PC-9 (cell line): ENCODE measurements at regions not wholly inside any gene's neighbourhood (a gene's known extent, or its start where the extent isn't known, plus 50 kb on each side); places are given as distances from the start of the nearest gene placed in this dataset.

Experiments
- BruUV-seq: library from RNA; stranded (reverse); fragments of 400-500 nt; replicated peaks from 2 replicates; lab custom pipeline; 2021; lab: Mats Ljungman, UMichigan
- CTCF ChIA-PET: fragments of 300-600 bp; sonication (Branson Sonifier 250); formaldehyde crosslinking; loops from one replicate; lab custom pipeline; 2022; ENCODE audit warnings: antibody characterized with exemption; lab: Charles Lee
- POLR2A ChIA-PET: fragments of 300-600 bp; sonication (Branson Sonifier 250); formaldehyde crosslinking; loops from one replicate; lab custom pipeline; 2022; ENCODE audit warnings: antibody characterized with exemption; ENCODE audit not compliant: unreplicated experiment; lab: Charles Lee
- DNase-seq, 2 experiments: peaks; one replicate each; pipeline versions ENCODE4 v3.0.0 to v3.0.0-alpha.2; 2015 to 2022; ENCODE audit warnings: mixed read lengths in 1 of 2
- H2AFZ ChIP-seq: fragments of 200-600 bp; sonication (generic); 2 replicates; pipeline ENCODE4 v1.8.1; 2017; ENCODE audit warnings: antibody characterized with exemption
- H3F3A ChIP-seq: fragments of 200-600 bp; sonication (generic); 2 replicates; pipeline ENCODE4 v1.8.1; 2017; ENCODE audit warnings: antibody characterized with exemption, mild to moderate bottlenecking, low read depth; ENCODE audit not compliant: insufficient read depth
- H3K27ac ChIP-seq: fragments of 200-600 bp; sonication (generic); 2 replicates; pipeline ENCODE4 v1.6.1; 2016; ENCODE audit warnings: mixed run types
- H3K27me3 ChIP-seq: fragments of 200-600 bp; sonication (generic); 2 replicates; pipeline ENCODE4 v1.6.1; 2016; ENCODE audit warnings: low read depth, mixed run types; ENCODE audit not compliant: insufficient read depth
- H3K36me3 ChIP-seq: fragments of 200-600 bp; sonication (generic); 2 replicates; pipeline ENCODE4 v1.6.1; 2016; ENCODE audit warnings: low read depth, mixed run types
- H3K4me1 ChIP-seq: fragments of 200-600 bp; sonication (generic); replicated peaks from 2 replicates; pipeline ENCODE4 v1.6.1; 2016; ENCODE audit warnings: mixed run types; ENCODE audit not compliant: insufficient read depth
- H3K4me2 ChIP-seq: fragments of 200-600 bp; sonication (generic); 2 replicates; pipeline ENCODE4 v1.6.1; 2017; ENCODE audit warnings: mixed run types
- H3K4me3 ChIP-seq: fragments of 200-600 bp; sonication (generic); 2 replicates; pipeline ENCODE4 v1.6.1; 2016; ENCODE audit warnings: mixed run types
- H3K79me2 ChIP-seq: fragments of 200-600 bp; sonication (generic); 2 replicates; pipeline ENCODE4 v1.6.1; 2017; ENCODE audit warnings: low read depth, mixed run types
- H3K9me2 ChIP-seq: fragments of 200-600 bp; sonication (generic); 2 replicates; pipeline ENCODE4 v1.8.1; 2017; ENCODE audit warnings: mild to moderate bottlenecking; ENCODE audit not compliant: insufficient read depth
- H3K9me3 ChIP-seq: fragments of 200-600 bp; sonication (generic); 2 replicates; pipeline ENCODE4 v1.8.1; 2016; ENCODE audit warnings: low read depth; ENCODE audit not compliant: insufficient read depth
- H4K20me1 ChIP-seq: fragments of 200-600 bp; sonication (generic); 2 replicates; pipeline ENCODE4 v1.8.1; 2017; ENCODE audit not compliant: insufficient read depth
- CTCF ChIP-seq: fragments of 200-600 bp; sonication (generic); conservative IDR thresholded peaks from 2 replicates; pipeline ENCODE4 v1.6.1; 2017; ENCODE audit warnings: mixed run types, antibody characterized with exemption, mild to moderate bottlenecking, moderate library complexity
- EZH2 ChIP-seq: fragments of 200-600 bp; sonication (generic); IDR thresholded peaks from 2 replicates; pipeline ENCODE4 v1.8.0; 2017; ENCODE audit warnings: antibody characterized with exemption, low read depth
- intact Hi-C: fragments of 100-400 bp; cut with micrococcal nuclease; formaldehyde crosslinking; loops from one replicate; pipeline ENCODE4 v1.10.0; 2022; ENCODE audit not compliant: unreplicated experiment

DNA sequence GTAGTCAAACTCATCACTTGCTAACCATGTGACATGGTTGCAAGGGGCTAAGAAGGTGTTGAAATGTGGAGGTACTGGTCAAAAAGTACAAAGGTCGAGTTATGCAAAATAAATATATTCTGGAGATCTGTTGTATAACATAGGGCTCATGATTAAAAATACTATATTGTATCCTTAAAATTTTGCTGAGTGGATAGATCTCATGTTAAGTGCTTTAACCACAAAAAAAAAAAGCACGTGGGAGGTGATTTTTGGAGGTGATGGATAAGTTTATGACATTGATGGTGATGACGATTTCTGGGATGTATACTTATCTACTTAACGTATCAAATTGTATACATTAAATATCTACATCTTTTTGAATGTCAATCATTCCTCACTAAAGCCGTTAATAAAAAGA, 96.2 kb upstream of the PAPPA start:
- Histone ChIP-seq H3F3A (no peaks in the 10 kb centered on the region), H4K20me1 (no peaks in the 10 kb centered on the region), H3K4me2 (no peak overlapping the region), H2AFZ (no peak overlapping the region), H3K27ac (no peak overlapping the region), H3K79me2 (no peaks in the 10 kb centered on the region), H3K9me3 (no peaks in the 10 kb centered on the region; the same call in 1 of the 2 replicates), H3K4me3 (no peak overlapping the region), H3K9me2 (0 out of 2 replicates have a peak, but pooled peaks cover under 1% of the 10 kb centered on the region), H3K27me3 (no peaks in the 10 kb centered on the region), H3K36me3 (no peaks in the 10 kb centered on the region), H3K4me1 (no peaks in the 10 kb centered on the region)
- BruUV-seq: no TSS peak
- DNase-seq: no peak
- POLR2A ChIA-PET: no interaction called here
- CTCF ChIA-PET: no interaction called here
- intact Hi-C loops: no loop called here
- TF ChIP-seq EZH2 (no peak), CTCF (no peak)

DNA sequence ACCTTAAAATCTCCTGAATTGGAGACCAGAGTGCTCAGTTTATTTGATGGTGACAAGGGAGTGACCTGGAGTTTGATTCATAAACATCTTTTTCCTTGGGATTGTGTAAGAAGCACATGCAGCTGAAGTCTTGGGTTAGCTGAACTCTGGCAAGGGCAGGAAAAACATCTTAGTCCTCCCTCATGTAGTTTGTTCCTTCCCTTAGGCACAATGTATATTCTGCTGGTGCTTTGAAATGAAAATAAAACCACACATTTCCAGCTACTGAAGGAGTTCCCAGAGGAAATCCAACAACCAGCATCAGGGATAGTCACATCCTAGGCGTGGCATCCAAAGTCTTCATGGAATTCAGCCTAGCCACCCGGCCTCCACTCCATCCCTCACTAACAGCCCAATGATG, 95.2 kb upstream of the PAPPA start:
- TF ChIP-seq CTCF: no peak
- POLR2A ChIA-PET: no interaction called here
- CTCF ChIA-PET: interaction anchor here (0.7 kb wide), 1 partner anchor 882 kb away, joined by 9 read pairs; no protein-coding TSS in a partner anchor
- no peak overlapping the region for H3K4me2 ChIP-seq
- no peaks in the 10 kb centered on the region for H4K20me1 ChIP-seq
- no peaks in the 10 kb centered on the region for H3K36me3 ChIP-seq
- no TSS peak for BruUV-seq
- no peak for DNase-seq
- no peaks in the 10 kb centered on the region for H3K79me2 ChIP-seq
- no peak overlapping the region for H3K4me3 ChIP-seq
- no peak overlapping the region for H2AFZ ChIP-seq
- no peaks in the 10 kb centered on the region for H3F3A ChIP-seq
- 0 out of 2 replicates have a peak, but pooled peaks cover 3% of the 10 kb centered on the region for H3K9me2 ChIP-seq
- no peaks in the 10 kb centered on the region for H3K9me3 ChIP-seq
- no peak overlapping the region for H3K27ac ChIP-seq
- intact Hi-C loops: no loop called here
- no peaks in the 10 kb centered on the region for H3K4me1 ChIP-seq
- no peaks in the 10 kb centered on the region for H3K27me3 ChIP-seq

GRCh38 chr9:116059466-116059865, 94.1 kb upstream of the PAPPA start:
- intact Hi-C loops: no loop called here
- BruUV-seq: no TSS peak
- CTCF ChIA-PET: no interaction called here

More at GRCh38 chr9:116059466-116059865, 94.1 kb upstream of the PAPPA start:
- Histone ChIP-seq H3K4me1 (no peaks in the 10 kb centered on the region), H4K20me1 (no peaks in the 10 kb centered on the region), H3F3A (no peaks in the 10 kb centered on the region), H3K4me3 (no peak overlapping the region), H3K79me2 (no peaks in the 10 kb centered on the region), H2AFZ (no peak overlapping the region), H3K27me3 (no peaks in the 10 kb centered on the region), H3K27ac (no peak overlapping the region), H3K4me2 (no peak overlapping the region), H3K9me2 (0 out of 2 replicates have a peak, but pooled peaks cover 3% of the 10 kb centered on the region), H3K36me3 (no peaks in the 10 kb centered on the region), H3K9me3 (no peaks in the 10 kb centered on the region)
- DNase-seq: no peak
- POLR2A ChIA-PET: no interaction called here
- TF ChIP-seq EZH2 (no peak), CTCF (no peak)
